Fibroblast of peridontal ligament (primary cell): ENCODE measurements at regions not wholly inside any gene's neighbourhood (a gene's known extent, or its start where the extent isn't known, plus 50 kb on each side); places are given as distances from the start of the nearest gene placed in this dataset.

Experiments used
- DNase-seq: peaks from one replicate; pipeline ENCODE4 v3.0.0-alpha.2; 2010; ENCODE audit errors: extremely low read depth

DNA sequence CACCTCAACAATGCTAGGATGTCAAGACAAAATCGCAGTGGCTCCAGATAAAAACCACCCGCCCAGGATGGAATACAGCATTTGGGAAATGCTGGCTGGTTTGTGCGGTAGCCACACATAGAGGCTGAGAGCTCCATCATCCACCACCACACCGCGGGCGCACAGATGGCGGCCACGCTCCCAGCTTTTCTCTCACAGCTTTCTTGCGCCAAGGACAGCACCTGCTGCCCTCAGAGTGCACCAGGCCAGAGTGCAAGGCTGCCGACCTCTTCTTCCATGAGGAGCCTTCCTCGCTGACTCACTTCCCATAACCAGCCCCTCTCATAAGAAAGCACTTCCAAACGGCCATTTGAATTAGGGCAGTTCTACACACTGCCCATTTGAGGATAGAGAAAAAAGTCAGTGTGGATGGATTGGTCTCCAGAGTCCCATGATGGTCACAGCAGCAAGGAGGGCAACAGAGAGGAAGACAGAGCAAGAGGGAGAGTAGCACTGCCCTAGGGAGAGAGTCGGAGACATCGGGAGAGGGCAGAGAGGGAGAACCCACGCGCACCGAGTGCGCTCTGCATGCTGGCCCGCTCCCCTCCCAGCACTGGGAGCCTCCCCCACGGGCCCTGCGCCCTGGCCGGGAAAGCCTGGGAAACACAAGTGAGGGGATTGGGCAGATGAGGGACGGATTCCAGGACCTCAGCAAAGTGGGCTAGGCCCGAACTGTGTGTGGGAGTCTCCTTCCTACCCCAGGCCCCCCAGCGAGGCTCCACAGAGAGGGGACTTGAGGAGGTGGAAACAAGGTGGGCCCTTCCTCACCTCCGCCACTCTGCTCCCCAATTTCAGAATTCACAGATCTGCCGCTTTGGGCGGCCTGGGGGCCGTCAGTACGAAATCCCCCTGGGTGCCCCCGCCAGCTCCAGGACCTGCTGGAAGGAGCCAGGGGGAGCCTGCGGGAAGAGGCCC lies 156.9 kb downstream of the USP12 start:
- no peak for DNase-seq

DNA sequence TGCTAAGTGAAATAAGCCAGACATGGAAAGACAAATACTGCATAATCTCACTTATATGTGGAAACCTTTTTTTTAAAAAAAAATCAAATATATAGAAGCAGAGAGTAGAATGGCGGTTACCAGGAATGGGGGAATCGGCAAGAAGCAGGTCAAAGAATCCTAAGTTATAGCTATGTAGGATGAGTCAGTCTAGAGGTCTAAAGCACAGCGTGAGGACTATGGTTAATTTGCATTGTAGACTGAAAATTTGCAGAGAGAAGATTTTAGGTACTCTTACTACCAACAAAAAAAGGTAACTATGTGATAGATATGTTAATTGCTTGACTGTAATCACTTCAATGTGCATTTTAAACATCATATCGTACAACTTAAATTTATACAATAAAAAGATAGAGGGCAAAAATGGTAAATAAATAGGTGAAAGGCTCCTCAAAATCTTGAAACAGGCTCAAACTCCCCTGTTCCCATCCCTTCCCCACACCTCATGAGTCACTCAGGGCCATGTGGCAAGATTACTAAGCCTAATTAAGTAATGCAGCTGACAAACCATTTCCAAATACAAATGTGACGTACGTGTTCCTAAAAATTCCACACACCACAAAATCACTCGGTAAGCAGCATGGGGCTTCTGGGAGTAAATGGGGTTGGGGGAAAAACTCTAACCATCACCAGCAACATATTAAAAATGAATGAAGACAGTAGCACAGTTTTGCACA lies 159.0 kb downstream of the USP12 start:
- DNase-seq: peak; percentile 88

DNA sequence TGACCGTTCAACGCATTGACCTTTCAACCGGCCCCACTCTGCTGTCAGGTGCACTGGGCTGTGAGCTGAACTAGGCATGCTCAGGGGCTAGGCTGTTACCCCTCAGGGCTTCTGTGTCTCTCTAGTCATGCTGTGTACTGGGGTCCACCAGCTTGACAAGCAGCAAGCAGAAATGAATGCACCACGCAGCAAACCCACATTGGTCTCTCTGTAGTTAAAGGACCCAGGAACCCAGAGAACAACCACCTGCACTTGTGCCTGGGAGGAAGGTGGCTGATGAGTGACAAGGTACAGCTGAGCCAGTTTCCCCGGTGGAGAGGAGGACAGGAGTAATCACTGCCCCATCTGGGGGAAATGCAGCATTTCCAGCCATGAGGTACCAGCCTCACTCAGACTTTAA lies 159.9 kb downstream of the USP12 start:
- DNase-seq: no peak

DNA sequence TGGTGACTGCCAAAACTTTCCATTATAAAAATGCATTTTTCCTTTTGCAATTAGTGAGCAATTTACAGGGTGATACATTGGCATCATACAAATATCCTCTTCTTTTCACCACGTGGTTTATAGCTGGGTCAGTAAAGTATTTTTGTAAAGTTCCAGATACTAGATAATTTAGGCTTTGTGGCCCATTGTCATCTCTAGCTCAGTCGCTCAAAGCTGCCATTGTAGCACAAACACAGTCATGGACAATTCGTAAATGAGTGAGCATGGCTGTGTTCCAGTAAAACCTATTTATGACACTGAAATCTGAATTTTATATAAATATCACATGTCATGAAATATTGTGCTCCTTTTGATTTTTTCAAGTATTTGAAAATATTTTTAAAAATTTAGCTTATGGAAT lies 162.9 kb downstream of the USP12 start:
- DNase-seq: no peak

DNA sequence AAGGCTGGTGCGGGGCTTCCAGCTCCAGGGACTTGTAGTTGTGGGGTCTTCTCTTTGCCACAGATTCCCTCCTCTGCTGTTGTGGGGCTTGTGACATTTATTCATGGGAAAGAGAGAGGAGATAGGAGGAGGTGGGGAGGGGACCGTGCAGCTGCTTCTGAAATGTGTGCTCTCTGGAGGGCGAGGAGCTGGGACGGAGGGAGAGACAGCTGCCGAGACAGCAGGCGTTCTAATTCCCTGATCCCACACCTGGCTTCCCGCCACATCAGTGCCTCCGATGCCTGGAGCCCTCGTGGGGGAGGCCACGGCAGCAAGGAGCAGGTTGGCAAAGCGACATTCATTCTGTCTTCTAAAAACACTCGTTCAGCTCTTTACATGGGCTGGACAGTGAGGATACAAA lies 164.4 kb downstream of the USP12 start:
- no peak for DNase-seq

DNA sequence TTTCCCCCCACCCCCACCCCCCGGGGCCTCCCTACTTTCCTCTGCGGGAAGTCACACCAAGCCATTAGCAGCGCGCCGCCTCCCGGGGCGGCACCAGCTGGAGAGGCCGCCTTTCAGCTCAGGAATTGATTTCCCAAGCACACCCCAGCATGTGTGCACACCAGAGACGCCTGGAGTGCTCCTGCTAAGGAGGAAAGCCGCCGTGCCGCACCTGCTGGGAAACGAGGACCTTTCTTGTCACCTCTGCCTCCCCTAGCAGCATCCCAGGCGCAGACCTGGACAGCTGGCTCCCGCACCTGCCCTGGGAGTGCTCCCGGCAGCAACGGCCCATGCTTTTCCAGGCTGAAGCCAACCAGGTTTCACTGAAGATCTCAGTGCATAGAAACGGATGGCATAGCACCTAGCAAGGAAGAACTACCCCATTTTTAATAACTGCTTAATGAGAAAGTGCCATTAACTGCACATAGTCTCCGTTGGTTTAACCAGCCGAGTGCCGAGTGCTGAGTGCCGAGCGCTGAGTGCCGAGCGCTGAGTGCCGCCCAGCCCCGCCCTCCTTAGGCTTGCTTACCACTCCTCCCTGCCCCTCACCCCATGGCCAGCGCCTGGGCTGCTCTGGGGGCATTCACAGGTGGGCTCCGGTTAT lies 165.0 kb downstream of the USP12 start:
- DNase-seq: peak; percentile 34

DNA sequence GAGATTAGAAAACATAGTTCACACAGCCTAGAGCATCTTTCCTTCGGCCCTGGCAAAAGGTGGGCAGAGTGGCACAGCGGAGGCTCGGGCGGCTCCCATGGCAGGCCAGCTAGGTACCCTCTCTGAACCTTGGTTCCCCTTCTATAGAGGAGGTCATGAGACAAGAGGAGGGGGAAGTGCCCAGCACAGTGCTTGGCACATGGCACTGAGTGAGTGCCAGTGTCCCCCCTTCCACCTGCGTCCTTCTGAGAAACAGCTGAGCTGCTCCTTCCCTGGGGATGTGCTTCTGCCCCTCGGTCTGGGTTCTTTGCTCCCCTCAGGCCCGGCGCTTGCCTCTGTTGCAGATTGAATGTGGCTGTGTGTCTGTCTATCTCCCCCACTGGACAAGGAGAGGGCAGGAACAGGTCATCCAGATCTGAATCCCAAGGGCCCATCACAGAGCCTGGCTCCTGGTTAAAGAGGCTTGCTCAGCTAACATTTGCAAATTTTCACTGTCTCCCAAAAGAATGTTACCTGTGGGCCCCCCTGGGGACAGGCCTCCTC lies 165.6 kb downstream of the USP12 start:
- DNase-seq: no peak

DNA sequence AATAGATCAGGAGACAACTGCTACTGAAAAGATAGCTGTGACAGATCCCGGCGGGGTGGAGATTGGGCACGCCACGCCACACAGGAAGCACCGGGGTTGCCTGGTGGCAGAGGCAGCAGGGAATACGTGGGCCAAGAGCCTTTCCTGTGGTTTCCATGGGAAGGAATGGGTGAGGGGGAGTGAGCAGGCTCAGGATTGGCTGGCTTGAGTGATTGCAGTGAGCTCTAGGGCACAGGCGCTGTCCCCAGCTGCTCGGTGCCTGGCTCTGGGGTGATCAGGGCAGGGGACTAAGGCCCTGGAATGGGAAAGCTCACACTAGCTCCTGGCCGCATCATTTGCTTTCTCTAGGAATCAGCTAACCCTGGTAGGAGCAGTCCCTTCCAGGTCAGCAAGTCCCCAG lies 166.1 kb downstream of the USP12 start:
- no peak for DNase-seq

DNA sequence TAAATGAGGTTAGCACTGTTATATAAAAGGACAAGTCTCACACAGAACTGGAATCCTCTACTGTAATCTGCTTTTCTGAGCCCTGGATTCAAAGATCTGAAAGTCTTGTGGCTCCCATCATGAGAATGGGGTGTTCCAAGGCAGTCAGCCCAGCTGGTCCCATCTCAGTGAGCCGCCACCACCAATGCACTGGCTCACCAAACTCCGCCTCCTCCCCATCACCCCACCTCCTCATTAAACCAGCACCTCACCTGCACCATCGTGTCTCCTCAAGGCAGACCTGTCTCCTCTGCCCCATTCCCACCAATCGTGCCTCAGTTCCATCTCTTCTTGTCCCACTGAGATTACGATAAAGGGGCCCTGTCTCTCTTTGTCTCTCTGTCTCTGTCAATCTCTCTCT lies 166.7 kb downstream of the USP12 start:
- DNase-seq: no peak

DNA sequence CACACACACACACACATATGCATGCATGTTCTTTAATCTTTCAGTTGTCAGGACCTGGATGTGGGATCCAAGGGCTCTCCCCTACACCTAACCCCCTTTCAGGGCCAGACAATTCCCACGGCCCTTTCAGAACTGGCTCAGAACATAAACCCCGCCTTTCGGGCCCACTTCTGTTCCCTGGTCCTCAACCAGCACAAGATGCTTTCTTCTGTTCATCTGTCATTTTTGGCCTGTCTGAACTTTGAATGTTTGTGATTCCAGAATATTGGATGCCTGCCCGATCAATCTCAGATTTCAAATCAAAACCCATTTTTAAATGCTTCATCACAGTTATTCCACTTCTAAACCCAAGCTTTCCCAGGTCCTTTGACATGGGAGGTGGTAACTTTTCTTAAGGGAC lies 167.3 kb downstream of the USP12 start:
- peak; percentile 66 for DNase-seq

DNA sequence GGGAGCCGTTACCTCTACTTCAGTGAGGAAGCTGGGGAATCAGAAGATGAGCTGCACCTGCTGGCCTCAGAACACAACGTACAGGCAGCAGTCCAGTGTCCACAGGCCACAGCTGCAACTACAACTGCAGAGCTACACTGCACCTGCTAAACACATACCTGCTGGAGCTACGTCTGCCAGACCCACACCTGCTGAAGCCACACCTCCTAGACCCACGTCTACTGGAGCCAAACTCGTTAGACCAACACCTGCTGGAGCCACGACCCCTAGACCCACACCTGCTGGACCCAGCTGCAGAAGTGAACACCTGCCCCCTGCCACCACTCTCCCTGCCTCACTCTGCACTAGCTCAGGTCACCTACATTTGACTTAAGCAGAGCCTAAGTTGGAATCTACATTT lies 169.9 kb downstream of the USP12 start:
- DNase-seq: no peak

DNA sequence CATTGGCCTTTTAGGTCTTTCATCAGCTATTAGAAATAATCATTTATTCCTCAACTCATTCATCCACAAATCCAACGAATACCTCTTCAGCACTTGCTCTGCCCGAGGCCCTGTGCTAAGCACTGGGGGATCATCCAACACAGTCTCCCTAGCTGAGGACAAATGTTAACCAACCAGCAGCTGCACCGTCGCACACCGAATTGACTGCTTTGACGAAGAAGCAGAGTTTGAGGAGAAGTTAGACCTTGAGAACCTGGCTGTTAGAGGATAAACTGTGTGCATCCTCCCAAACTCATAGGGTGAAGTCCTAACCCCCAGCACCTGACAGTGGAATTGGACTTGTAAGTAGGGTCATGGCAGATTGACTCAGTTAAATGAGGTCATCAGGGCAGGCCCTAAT lies 170.9 kb downstream of the USP12 start:
- DNase-seq: no peak

DNA sequence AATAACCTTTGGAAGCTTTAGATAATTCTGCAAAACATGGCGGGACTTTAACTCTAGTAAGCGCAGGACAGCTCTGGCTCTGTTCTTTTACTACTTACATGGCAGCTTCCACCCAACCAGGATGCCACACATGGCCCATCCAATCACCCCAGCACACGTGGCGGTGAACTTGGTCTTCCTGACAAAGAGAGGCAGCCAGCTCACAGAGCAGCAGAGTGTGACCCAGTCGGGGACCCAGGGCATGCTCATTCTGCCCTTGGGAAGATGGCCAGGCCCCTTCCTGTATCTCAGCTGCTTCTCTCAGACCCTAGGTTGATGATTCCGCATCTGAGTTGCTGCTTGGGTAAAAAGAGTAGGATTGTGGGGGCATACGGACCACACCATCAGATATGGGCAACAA lies 172.1 kb downstream of the USP12 start:
- DNase-seq: no peak

DNA sequence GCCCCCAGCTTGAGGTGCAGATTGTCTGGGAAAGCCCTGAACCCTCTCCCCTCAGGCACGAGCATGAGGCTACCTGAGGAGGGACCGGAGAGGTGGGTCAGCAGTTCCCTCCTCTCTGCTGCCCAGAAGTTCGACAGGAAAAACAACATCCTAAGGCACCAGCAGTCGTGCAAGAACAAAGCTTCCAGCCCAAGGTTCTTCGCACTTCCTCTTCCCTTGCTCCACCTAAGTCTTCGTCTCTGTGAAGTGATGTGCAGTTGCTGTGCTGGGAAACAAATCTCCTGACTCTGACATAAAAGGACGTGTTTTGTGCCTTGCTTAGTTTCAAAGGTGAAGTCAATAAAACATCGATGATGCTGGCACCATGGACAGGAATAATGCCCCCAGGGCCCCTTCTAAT lies 173.3 kb downstream of the USP12 start:
- no peak for DNase-seq

DNA sequence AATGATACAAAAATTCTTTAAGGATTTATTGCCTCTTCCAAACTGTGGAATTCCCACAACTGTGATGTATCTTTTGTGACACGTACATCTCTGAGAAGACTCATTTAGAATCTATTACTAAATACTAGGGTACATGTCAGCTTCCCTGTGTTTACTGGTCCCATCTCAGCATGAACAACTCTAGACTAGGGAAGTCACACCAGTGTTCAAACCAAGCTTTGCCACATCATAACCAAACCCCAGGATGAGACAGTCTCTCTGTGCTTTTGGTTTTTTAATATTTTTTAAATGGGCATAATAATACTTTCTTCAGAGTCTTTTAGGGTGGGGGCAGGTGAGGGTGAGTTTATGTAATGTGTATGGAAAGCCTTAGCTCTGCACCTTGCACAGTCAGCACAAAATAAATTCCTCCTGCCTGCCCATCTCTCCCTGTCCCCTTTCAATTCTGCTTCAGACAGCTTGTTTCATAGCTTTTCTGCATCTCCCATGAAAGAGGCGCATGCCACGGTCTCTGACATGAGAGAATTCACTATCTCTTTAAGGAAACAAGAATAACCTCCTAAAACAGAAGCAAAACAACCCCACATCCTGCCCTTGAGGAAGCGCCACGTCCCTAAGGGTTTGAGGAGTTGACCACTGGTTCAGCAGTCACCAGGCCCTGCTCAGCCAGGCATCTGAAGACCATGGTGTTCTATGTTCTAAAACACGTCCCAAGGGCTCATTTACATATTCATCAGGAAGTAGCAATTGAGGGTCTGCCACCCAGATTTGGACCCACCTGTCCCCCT lies 174.5 kb downstream of the USP12 start:
- DNase-seq: no peak

DNA sequence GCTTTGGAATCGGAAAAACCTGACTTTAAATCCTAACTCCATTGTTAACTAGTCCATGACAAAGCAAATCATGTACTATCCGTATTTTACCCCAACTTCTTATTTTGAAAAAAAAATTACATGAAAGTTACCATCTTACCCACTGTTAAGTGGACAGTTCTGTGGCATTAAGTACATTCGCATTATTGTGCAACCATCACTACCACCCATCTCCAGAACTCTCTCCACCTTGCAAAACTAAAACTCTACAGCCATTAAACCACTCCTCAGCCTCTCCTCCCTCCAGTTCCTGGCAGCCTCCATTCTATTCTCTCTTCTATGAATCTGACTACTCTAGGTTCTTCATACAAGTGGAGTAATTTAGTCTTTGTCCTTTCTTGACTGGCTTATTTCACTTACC lies 176.5 kb downstream of the USP12 start:
- DNase-seq: no peak

DNA sequence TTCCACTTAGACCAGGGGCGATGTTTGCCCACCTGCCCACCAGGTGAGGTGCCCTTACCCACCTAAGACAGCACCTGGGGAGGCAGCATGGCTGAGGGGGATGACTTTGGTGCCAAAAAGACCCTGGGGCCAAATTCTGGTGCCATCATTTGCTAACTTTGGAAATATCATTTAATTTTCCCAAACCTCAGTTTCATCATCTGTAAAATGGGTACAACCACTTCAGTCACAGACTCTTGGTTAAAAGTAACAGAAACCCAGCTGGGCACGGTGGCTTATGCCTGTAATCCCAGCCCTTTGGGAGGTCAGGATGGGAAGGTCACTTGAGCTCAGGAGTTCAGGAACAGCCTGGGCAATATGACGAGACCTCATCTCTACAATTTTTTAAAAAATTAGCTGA lies 177.8 kb downstream of the USP12 start:
- DNase-seq: no peak

DNA sequence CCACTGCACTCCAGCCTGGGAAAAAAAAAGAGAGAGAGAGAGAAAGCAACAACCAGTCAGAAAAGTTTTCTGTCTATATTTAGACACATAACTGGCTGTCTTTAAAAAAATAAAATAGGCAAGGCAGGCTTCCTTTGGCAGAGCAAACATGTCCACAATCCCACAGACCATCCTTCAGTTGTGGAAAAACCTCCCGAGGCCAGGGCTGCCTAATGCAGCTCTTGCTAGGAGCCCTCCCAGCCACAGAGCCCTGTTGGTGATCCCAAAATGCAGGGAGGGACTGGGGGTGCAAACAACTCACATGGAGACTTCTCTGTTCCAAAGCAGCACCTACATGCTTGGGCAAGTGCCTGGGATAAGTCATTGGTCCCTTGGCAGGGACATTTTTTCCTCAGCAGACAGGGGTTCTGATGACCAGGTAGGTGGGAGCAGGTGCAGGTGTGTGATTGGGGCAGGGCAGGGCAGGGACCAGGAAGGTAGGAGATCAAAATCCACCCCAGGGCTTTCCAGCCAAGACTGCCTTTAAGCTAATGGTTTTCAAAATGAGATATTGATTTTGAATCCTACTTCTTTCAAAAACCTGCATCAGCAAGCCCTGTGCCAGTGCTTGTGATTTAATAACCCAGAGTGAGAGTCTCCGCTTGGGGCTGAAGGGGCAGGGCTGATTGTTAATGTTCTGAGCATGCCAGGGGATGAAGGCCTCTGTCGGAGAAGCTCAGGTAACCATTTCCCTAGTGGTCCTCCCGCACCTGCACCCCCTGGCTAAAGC lies 178.5 kb downstream of the USP12 start:
- DNase-seq: no peak

DNA sequence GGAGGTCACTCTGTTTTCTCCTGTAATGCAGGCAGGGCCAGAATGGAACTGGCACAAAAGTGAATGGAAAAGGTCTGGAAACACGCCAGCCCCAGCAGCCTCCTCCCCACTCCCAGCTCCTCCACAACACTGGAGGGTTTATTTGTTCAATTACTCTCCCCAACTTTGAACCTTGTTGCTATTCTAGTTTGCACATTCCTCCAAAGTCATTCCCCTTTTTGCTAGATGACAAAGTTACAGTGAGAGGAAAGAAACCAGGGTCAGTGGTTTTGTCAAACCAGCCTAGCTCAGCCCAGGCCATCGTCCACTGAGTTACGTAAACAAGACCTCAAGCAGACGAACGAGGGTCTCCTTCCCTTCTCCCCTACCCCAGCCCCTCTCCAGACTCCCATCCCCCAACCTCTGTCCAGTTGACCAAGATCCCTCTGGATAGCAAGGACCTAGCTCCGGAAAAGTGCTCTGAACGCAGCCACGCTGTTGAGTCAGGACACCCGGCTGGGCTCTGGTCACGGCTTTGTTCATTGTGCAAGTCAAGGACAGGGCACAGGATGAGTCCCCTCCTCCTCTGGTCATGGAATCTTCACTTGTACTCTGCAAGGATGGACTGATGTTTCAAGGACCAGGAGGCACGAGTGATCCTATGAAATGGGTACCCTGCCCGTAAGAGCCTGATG lies 180.0 kb downstream of the USP12 start:
- peak; percentile 32 for DNase-seq
